IMR-90 (cell line): ENCODE measurements at regions not wholly inside any gene's neighbourhood (a gene's known extent, or its start where the extent isn't known, plus 50 kb on each side); places are given as distances from the start of the nearest gene placed in this dataset.

Source experiments
- BHLHE40 ChIP-seq: fragments of 150-350 bp; IDR thresholded peaks from 2 replicates; pipeline ENCODE4 v1.6.1; 2016; ENCODE audit warnings: mild to moderate bottlenecking, low read depth, low read length
- CEBPB ChIP-seq: IDR thresholded peaks from 2 replicates; pipeline ENCODE4 v1.6.1; 2012; ENCODE audit warnings: low read depth, low read length, improper control_type of control experiment
- CTCF ChIP-seq: conservative IDR thresholded peaks from 2 replicates; pipeline ENCODE4 v1.5.1; 2012; ENCODE audit warnings: mild to moderate bottlenecking, low read depth, low read length, improper control_type of control experiment
- MAZ ChIP-seq: IDR thresholded peaks from 2 replicates; pipeline ENCODE4 v1.6.1; 2012; ENCODE audit warnings: low read depth, mild to moderate bottlenecking, low read length, improper control_type of control experiment, moderate library complexity, borderline replicate concordance
- POLR2A ChIP-seq: IDR thresholded peaks from 2 replicates; pipeline ENCODE4 v1.6.1; 2012; ENCODE audit warnings: mild to moderate bottlenecking, low read depth, low read length
- RAD21 ChIP-seq: IDR thresholded peaks from 2 replicates; pipeline ENCODE4 v1.6.1; 2012; ENCODE audit warnings: low read length, improper control_type of control experiment

- TF ChIP-seq POLR2A (no peak), CTCF (no peak), BHLHE40 (no peak), MAZ (no peak), RAD21 (no peak), CEBPB (no peak)
Measured at GRCh38 chr11:92752122-92752521, 217.3 kb upstream of the MTNR1B start.
